ENCODE measurements at regions not wholly inside any gene's neighbourhood (a gene's known extent, or its start where the extent isn't known, plus 50 kb on each side); places are given as distances from the start of the nearest gene placed in this dataset.

DNA sequence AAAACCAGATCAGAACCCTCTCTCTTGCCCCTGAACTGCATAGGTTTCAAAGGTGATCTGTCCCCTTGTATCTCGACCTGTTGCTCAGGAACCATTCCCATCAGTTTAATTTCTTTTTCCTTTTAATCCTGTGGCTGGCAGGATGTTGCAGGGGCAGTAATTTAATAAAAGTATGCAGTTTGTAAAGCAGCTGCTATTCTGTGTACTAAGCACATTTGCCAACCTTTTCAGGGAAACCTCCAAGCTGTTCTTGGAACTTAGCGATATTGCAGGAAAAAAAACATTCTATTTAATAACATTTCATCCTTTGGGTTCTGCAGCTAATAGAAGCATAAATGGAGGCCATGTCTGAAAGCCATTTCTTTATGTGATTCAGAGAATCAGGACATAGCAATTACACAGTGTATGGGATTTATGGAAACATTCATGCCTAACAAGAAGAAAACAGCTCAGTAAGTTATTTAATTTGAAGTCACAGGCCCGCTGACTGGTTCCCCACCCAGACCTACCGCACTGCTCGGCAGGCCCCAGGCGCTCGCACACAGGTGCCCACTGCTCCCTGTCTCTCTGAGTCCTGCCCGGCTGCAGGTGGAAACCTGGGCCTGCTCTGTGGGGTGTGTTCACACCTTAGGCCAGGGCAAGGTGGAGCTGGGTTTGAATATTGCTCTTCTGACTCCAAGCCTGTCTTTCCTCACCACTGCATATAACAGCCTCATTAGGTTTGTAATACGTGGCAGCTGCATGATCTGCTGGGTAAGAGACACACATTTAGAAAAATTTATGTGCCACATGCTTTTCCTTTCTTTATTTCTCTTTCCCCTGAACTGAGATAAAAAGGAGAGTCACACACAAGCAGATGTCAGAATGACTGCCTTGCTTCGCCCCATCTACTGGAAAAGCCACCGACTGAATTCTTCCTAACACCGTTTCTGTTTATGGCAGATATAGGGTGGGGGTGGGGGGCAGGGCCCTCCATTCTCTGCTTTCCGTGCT, 119.7 kb downstream of the SLC25A47 start:
- H3K36me3 ChIP-seq (ENCODE audit: control insufficient read depth in 2 of 2, insufficient read depth in 2 of 2, low read length in 2 of 2): no peaks in the 10 kb centered on the region
- no peak overlapping the region for H3K9ac ChIP-seq (ENCODE audit: low read depth in 1 of 2, low read length in 2 of 2)
- no peak overlapping the region for H3K4me3 ChIP-seq (ENCODE audit: low read length in 2 of 2)
- no peak overlapping the region for H3K27ac ChIP-seq (ENCODE audit: low read depth in 2 of 2, low read length in 2 of 2)
- no peaks in the 10 kb centered on the region for H3K9me3 ChIP-seq (ENCODE audit: control insufficient read depth in 2 of 2, low read length in 2 of 2)
- no peaks in the 10 kb centered on the region for H3K27me3 ChIP-seq (ENCODE audit: control insufficient read depth in 2 of 2, insufficient read depth in 2 of 2, low read length in 2 of 2)
- H3K4me1 ChIP-seq (ENCODE audit: control insufficient read depth in 2 of 2, insufficient read depth in 2 of 2, low read length in 2 of 2): peaks cover 27 to 33% of the 10 kb centered on the region in 2 donors

- no peak overlapping the region for H3K4me3 ChIP-seq (ENCODE audit: low read length in 2 of 2)
- H3K36me3 ChIP-seq (ENCODE audit: control insufficient read depth in 2 of 2, insufficient read depth in 2 of 2, low read length in 2 of 2): no peaks in the 10 kb centered on the region
- H3K9me3 ChIP-seq (ENCODE audit: control insufficient read depth in 2 of 2, low read length in 2 of 2): no peaks in the 10 kb centered on the region
- peaks cover 26 to 29% of the 10 kb centered on the region in 2 donors for H3K4me1 ChIP-seq (ENCODE audit: control insufficient read depth in 2 of 2, insufficient read depth in 2 of 2, low read length in 2 of 2)
- no peak overlapping the region for H3K9ac ChIP-seq (ENCODE audit: low read depth in 1 of 2, low read length in 2 of 2)
- H3K27me3 ChIP-seq (ENCODE audit: control insufficient read depth in 2 of 2, insufficient read depth in 2 of 2, low read length in 2 of 2): no peaks in the 10 kb centered on the region
- no peak overlapping the region for H3K27ac ChIP-seq (ENCODE audit: low read depth in 2 of 2, low read length in 2 of 2)
Observed at GRCh38 chr14:100443603-100444002, 120.5 kb downstream of the SLC25A47 start.

DNA sequence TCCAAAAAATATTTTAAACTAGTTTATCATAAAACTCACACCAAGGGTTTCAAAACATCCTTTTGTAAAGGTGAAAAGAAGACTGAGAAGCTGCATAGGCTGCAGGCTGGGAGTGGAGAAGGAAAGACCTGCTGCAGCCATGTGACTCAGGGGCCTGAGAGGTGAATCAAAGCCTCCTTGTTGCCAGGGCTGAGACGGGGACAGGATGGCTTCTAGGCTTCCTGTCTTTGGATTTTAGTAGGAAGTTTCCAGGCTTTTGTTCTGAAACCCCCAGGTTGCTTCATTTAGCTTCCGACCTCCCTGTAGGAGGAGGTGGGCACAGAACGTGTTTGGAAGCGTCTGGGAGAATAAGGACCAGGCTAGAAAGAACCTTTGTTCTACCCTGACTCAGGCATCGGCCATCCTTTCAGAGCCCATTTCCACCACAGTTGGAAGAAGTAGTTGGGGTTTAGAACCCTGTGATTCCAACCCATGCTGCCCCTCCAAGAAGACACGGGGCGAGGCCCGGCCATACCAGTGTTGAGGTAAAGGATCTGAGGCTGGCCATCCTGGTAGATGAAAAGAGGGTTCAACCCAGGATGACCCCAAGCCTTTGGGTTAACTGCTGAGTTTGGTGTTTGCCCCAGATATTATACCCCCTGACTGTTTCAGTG, 122.4 kb downstream of the SLC25A47 start:
- Histone ChIP-seq H3K9ac (ENCODE audit: low read depth in 1 of 2, low read length in 2 of 2) (no peak overlapping the region), H3K4me1 (ENCODE audit: control insufficient read depth in 2 of 2, insufficient read depth in 2 of 2, low read length in 2 of 2) (peaks cover 8 to 11% of the 10 kb centered on the region in 2 donors), H3K4me3 (ENCODE audit: low read length in 2 of 2) (no peak overlapping the region), H3K36me3 (ENCODE audit: control insufficient read depth in 2 of 2, insufficient read depth in 2 of 2, low read length in 2 of 2) (no peaks in the 10 kb centered on the region), H3K27ac (ENCODE audit: low read depth in 2 of 2, low read length in 2 of 2) (no peak overlapping the region), H3K9me3 (ENCODE audit: control insufficient read depth in 2 of 2, low read length in 2 of 2) (no peaks in the 10 kb centered on the region), H3K27me3 (ENCODE audit: control insufficient read depth in 2 of 2, insufficient read depth in 2 of 2, low read length in 2 of 2) (no peaks in the 10 kb centered on the region)

- no peaks in the 10 kb centered on the region for H3K27me3 ChIP-seq (ENCODE audit: control insufficient read depth in 2 of 2, insufficient read depth in 2 of 2, low read length in 2 of 2)
- H3K9me3 ChIP-seq (ENCODE audit: control insufficient read depth in 2 of 2, low read length in 2 of 2): no peaks in the 10 kb centered on the region
- no peak overlapping the region for H3K9ac ChIP-seq (ENCODE audit: low read depth in 1 of 2, low read length in 2 of 2)
- H3K4me3 ChIP-seq (ENCODE audit: low read length in 2 of 2): no peak overlapping the region
- H3K27ac ChIP-seq (ENCODE audit: low read depth in 2 of 2, low read length in 2 of 2): no peak overlapping the region
- H3K4me1 ChIP-seq (ENCODE audit: control insufficient read depth in 2 of 2, insufficient read depth in 2 of 2, low read length in 2 of 2): peaks cover 0 to under 1% of the 10 kb centered on the region in 2 donors
- H3K36me3 ChIP-seq (ENCODE audit: control insufficient read depth in 2 of 2, insufficient read depth in 2 of 2, low read length in 2 of 2): no peaks in the 10 kb centered on the region
Observed at GRCh38 chr14:100446572-100446971, 123.4 kb downstream of the SLC25A47 start.

DNA sequence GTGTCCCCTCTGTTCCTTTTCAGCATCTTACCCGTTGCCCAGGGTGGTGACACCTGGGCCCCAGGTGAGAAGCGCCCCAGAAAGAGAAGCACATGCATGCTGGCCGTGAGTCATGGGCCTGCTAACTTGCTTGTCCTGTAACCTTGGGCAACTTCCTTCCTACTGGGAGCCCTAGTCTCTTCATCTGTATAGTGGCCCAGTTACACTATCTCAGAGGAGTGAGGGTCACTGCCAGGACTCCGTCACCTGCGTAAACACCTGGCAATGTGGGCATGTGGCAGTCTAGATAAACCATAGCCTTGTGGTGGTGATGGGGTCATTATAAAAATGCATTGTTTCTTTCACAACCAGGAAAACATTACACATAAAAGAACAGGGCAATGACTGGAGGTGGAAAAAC, 125.2 kb downstream of the SLC25A47 start:
- no peak overlapping the region for H3K27ac ChIP-seq (ENCODE audit: low read depth in 2 of 2, low read length in 2 of 2)
- H3K4me3 ChIP-seq (ENCODE audit: low read length in 2 of 2): no peak overlapping the region
- H3K27me3 ChIP-seq (ENCODE audit: control insufficient read depth in 2 of 2, insufficient read depth in 2 of 2, low read length in 2 of 2): no peaks in the 10 kb centered on the region
- no peaks in the 10 kb centered on the region for H3K36me3 ChIP-seq (ENCODE audit: control insufficient read depth in 2 of 2, insufficient read depth in 2 of 2, low read length in 2 of 2)
- H3K4me1 ChIP-seq (ENCODE audit: control insufficient read depth in 2 of 2, insufficient read depth in 2 of 2, low read length in 2 of 2): no peaks in the 10 kb centered on the region
- H3K9ac ChIP-seq (ENCODE audit: low read depth in 1 of 2, low read length in 2 of 2): no peak overlapping the region
- H3K9me3 ChIP-seq (ENCODE audit: control insufficient read depth in 2 of 2, low read length in 2 of 2): no peaks in the 10 kb centered on the region

DNA sequence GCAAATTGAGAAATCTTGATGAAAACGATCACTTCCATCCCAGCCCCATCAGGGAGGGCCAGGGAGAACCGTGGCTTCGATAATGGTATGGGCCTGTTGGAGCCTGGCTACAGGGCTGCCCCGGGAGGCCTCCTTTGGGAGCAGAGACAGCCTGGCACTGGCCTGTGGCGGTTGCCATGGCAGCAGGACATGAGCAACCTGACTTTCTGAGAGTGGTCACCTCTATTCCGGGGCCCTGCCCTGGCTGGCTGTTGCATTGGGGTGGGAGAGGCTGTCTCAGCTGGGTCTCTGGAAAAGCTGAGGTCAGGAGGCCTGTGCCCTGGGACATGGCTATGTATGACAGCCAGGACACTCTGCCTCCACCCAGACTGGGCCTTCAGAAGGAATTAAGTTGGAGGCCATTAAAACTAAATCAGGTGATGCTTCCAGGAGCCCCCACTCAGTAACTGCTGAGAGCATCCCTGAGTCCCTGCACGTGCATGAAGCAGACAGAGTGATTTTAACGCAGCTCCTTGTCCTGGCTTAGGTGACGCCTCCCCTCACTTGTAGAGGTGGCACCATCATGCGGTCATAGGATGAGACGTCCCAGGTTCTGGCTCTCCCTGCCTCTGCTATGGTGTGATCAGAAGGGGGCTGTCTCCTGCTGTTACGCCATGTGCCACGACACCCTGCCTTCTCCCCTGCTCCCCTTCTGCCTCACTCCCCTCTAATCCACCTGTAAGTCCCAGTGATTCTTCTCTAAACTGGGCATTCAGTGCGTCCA, 126.3 kb downstream of the SLC25A47 start:
- Histone ChIP-seq H3K36me3 (ENCODE audit: control insufficient read depth in 2 of 2, insufficient read depth in 2 of 2, low read length in 2 of 2) (no peaks in the 10 kb centered on the region), H3K4me1 (ENCODE audit: control insufficient read depth in 2 of 2, insufficient read depth in 2 of 2, low read length in 2 of 2) (no peaks in the 10 kb centered on the region), H3K4me3 (ENCODE audit: low read length in 2 of 2) (no peak overlapping the region), H3K27ac (ENCODE audit: low read depth in 2 of 2, low read length in 2 of 2) (no peak overlapping the region), H3K9me3 (ENCODE audit: control insufficient read depth in 2 of 2, low read length in 2 of 2) (no peaks in the 10 kb centered on the region), H3K27me3 (ENCODE audit: control insufficient read depth in 2 of 2, insufficient read depth in 2 of 2, low read length in 2 of 2) (no peaks in the 10 kb centered on the region), H3K9ac (ENCODE audit: low read depth in 1 of 2, low read length in 2 of 2) (no peak overlapping the region)

GRCh38 chr14:100450049-100450448, 126.9 kb downstream of the SLC25A47 start:
- H3K36me3 ChIP-seq (ENCODE audit: control insufficient read depth in 2 of 2, insufficient read depth in 2 of 2, low read length in 2 of 2): no peaks in the 10 kb centered on the region
- no peaks in the 10 kb centered on the region for H3K9me3 ChIP-seq (ENCODE audit: control insufficient read depth in 2 of 2, low read length in 2 of 2)
- no peak overlapping the region for H3K9ac ChIP-seq (ENCODE audit: low read depth in 1 of 2, low read length in 2 of 2)
- no peak overlapping the region for H3K27ac ChIP-seq (ENCODE audit: low read depth in 2 of 2, low read length in 2 of 2)
- no peaks in the 10 kb centered on the region for H3K27me3 ChIP-seq (ENCODE audit: control insufficient read depth in 2 of 2, insufficient read depth in 2 of 2, low read length in 2 of 2)
- H3K4me1 ChIP-seq (ENCODE audit: control insufficient read depth in 2 of 2, insufficient read depth in 2 of 2, low read length in 2 of 2): no peaks in the 10 kb centered on the region
- no peak overlapping the region for H3K4me3 ChIP-seq (ENCODE audit: low read length in 2 of 2)

- Histone ChIP-seq H3K4me1 (ENCODE audit: control insufficient read depth in 2 of 2, insufficient read depth in 2 of 2, low read length in 2 of 2) (no peaks in the 10 kb centered on the region), H3K27me3 (ENCODE audit: control insufficient read depth in 2 of 2, insufficient read depth in 2 of 2, low read length in 2 of 2) (no peaks in the 10 kb centered on the region), H3K9me3 (ENCODE audit: control insufficient read depth in 2 of 2, low read length in 2 of 2) (no peaks in the 10 kb centered on the region), H3K9ac (ENCODE audit: low read depth in 1 of 2, low read length in 2 of 2) (no peak overlapping the region), H3K27ac (ENCODE audit: low read depth in 2 of 2, low read length in 2 of 2) (no peak overlapping the region), H3K4me3 (ENCODE audit: low read length in 2 of 2) (no peak overlapping the region), H3K36me3 (ENCODE audit: control insufficient read depth in 2 of 2, insufficient read depth in 2 of 2, low read length in 2 of 2) (no peaks in the 10 kb centered on the region)
Observed at GRCh38 chr14:100450736-100451135, 127.6 kb downstream of the SLC25A47 start.

DNA sequence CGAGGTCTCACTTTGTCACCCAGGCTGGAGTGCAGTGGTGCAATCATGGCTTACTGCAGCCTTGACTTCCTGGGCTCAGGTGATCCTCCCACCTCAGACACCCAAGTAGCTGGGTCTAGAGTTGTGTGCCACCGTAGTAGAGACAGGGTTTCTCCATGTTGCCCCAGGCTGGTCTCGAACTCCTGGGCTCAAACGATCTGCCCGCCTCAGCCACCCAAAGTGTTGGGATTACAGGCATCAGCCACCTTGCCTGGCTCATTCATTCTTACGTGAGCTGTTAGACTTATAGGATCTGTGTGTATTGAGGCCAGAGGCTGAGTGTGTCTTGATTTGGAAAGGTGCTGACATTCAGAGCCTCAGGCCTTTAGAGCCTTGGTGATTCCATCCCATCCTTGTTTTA, 128.1 kb downstream of the SLC25A47 start:
- no peak overlapping the region for H3K4me3 ChIP-seq (ENCODE audit: low read length in 2 of 2)
- H3K36me3 ChIP-seq (ENCODE audit: control insufficient read depth in 2 of 2, insufficient read depth in 2 of 2, low read length in 2 of 2): no peaks in the 10 kb centered on the region
- no peaks in the 10 kb centered on the region for H3K9me3 ChIP-seq (ENCODE audit: control insufficient read depth in 2 of 2, low read length in 2 of 2)
- H3K27me3 ChIP-seq (ENCODE audit: control insufficient read depth in 2 of 2, insufficient read depth in 2 of 2, low read length in 2 of 2): no peaks in the 10 kb centered on the region
- no peak overlapping the region for H3K9ac ChIP-seq (ENCODE audit: low read depth in 1 of 2, low read length in 2 of 2)
- no peaks in the 10 kb centered on the region for H3K4me1 ChIP-seq (ENCODE audit: control insufficient read depth in 2 of 2, insufficient read depth in 2 of 2, low read length in 2 of 2)
- H3K27ac ChIP-seq (ENCODE audit: low read depth in 2 of 2, low read length in 2 of 2): no peak overlapping the region

- no peak overlapping the region for H3K9ac ChIP-seq (ENCODE audit: low read depth in 1 of 2, low read length in 2 of 2)
- H3K27ac ChIP-seq (ENCODE audit: low read depth in 2 of 2, low read length in 2 of 2): no peak overlapping the region
- no peaks in the 10 kb centered on the region for H3K27me3 ChIP-seq (ENCODE audit: control insufficient read depth in 2 of 2, insufficient read depth in 2 of 2, low read length in 2 of 2)
- no peaks in the 10 kb centered on the region for H3K4me1 ChIP-seq (ENCODE audit: control insufficient read depth in 2 of 2, insufficient read depth in 2 of 2, low read length in 2 of 2)
- H3K9me3 ChIP-seq (ENCODE audit: control insufficient read depth in 2 of 2, low read length in 2 of 2): no peaks in the 10 kb centered on the region
- no peak overlapping the region for H3K4me3 ChIP-seq (ENCODE audit: low read length in 2 of 2)
- H3K36me3 ChIP-seq (ENCODE audit: control insufficient read depth in 2 of 2, insufficient read depth in 2 of 2, low read length in 2 of 2): no peaks in the 10 kb centered on the region
Observed at GRCh38 chr14:100453930-100454329, 130.8 kb downstream of the SLC25A47 start.

Measured in mucosa of rectum (tissue), 2 donors.